HCT116 (cell line): ENCODE measurements at regions not wholly inside any gene's neighbourhood (a gene's known extent, or its start where the extent isn't known, plus 50 kb on each side); places are given as distances from the start of the nearest gene placed in this dataset.

Experiments
- ATAC-seq: fragments of 200-7000 bp; cut with Tn5 transposase; 2 replicates; pipeline ENCODE4 v1.9.1; 2020; ENCODE audit warnings: mild to moderate bottlenecking, moderate library complexity
- BruUV-seq: library from RNA; stranded (reverse); fragments of 400-500 nt; replicated peaks from 2 replicates; lab custom pipeline; 2021; lab: Mats Ljungman, UMichigan
- CTCF ChIA-PET: fragments of 300-600 bp; sonication (Branson Sonifier 250); formaldehyde crosslinking; loops from one replicate; lab custom pipeline; 2021; ENCODE audit warnings: antibody characterized with exemption; lab: Charles Lee
- POLR2A ChIA-PET: fragments of 300-600, 350-600 bp; sonication (Branson Sonifier 250); formaldehyde crosslinking; loops from one replicate; lab custom pipeline; 2021; ENCODE audit warnings: antibody characterized with exemption; lab: Charles Lee
- RAD21 ChIA-PET, 2 experiments: fragments of 300-600 bp; sonication (Branson Sonifier 250); formaldehyde crosslinking; loops; one replicate each; lab custom pipeline; 2023; ENCODE audit warnings: low total read pairs in 2 of 2; ENCODE audit not compliant: uncharacterized antibody in 2 of 2, unreplicated experiment in 2 of 2, low non-redundant PET in 1 of 2; lab: Charles Lee
- DNase-seq: peaks from one replicate; pipeline ENCODE4 v3.0.0-alpha.2; 2010; ENCODE audit warnings: low read depth, low spot score
- H2AFZ ChIP-seq: fragments of 200-600 bp; shearing (Covaris generic), sonication (generic); 2 replicates; pipeline ENCODE4 v1.6.1; 2017; ENCODE audit warnings: low read depth, mixed run types, mixed read lengths, antibody characterized with exemption, low read length; ENCODE audit not compliant: poor library complexity, severe bottlenecking
- H3K27ac ChIP-seq: 2 replicates; pipeline ENCODE4 v1.5.1; 2012; ENCODE audit warnings: low read depth, low read length
- H3K27me3 ChIP-seq: fragments of 200-600 bp; sonication (generic); 2 replicates; pipeline ENCODE4 v1.6.1; 2016; ENCODE audit warnings: mixed run types, low read length, mixed read lengths; ENCODE audit not compliant: insufficient read depth
- H3K36me3 ChIP-seq, 2 experiments: fragments of 200-500 bp in 1 of 2; fragments of 200-600 bp in 1 of 2; sonication (Bioruptor generic) in 1 of 2; sonication (generic) in 1 of 2; 2 replicates each; pipeline versions ENCODE4 v1.5.1 to v1.6.1; 2014 to 2016; ENCODE audit warnings: low read length in 2 of 2, inconsistent platforms in 1 of 2, mixed read lengths in 1 of 2, mixed run types in 1 of 2; ENCODE audit not compliant: insufficient read depth in 2 of 2, control insufficient read depth in 1 of 2
- H3K4me1 ChIP-seq, 2 experiments: fragments of 200-600 bp in 1 of 2; sonication (generic) in 1 of 2; 2 replicates each; pipeline versions ENCODE4 v1.5.1 to v1.6.1; 2012 to 2017; ENCODE audit warnings: low read length in 2 of 2, inconsistent platforms in 1 of 2, mild to moderate bottlenecking in 1 of 2, mixed read lengths in 1 of 2, mixed run types in 1 of 2, moderate library complexity in 1 of 2; ENCODE audit not compliant: insufficient read depth in 2 of 2, control insufficient read depth in 1 of 2
- H3K4me2 ChIP-seq: fragments of 200-600 bp; sonication (generic); 2 replicates; pipeline ENCODE4 v1.6.1; 2017; ENCODE audit warnings: mixed run types, low read length, mixed read lengths
- H3K4me3 ChIP-seq, 2 experiments: fragments of 200-600 bp in 1 of 2; sonication (generic) in 1 of 2; replicated peaks in 1 of 2; 2 replicates each; pipeline ENCODE4 v1.5.1; 2011 to 2016; ENCODE audit warnings: low read length in 2 of 2, control low read depth in 1 of 2, low read depth in 1 of 2, mild to moderate bottlenecking in 1 of 2, mixed read lengths in 1 of 2, mixed run types in 1 of 2
- H3K79me2 ChIP-seq: fragments of 200-600 bp; sonication (generic); 2 replicates; pipeline ENCODE4 v1.6.1; 2017; ENCODE audit warnings: mild to moderate bottlenecking, mixed run types, low read length, moderate library complexity, mixed read lengths; ENCODE audit not compliant: insufficient read depth
- H3K9ac ChIP-seq: fragments of 200-600 bp; sonication (generic); 2 replicates; pipeline ENCODE4 v1.6.1; 2016; ENCODE audit warnings: low read length, mixed read lengths
- H3K9me2 ChIP-seq: fragments of 200-600 bp; sonication (generic), shearing (Covaris generic); 2 replicates; pipeline ENCODE4 v1.6.1; 2017; ENCODE audit warnings: mixed run types, mild to moderate bottlenecking, moderate library complexity; ENCODE audit not compliant: insufficient read depth
- H3K9me3 ChIP-seq, 2 experiments: fragments of 200-500 bp in 1 of 2; fragments of 200-600 bp in 1 of 2; sonication (Bioruptor generic) in 1 of 2; sonication (generic) in 1 of 2; 2 replicates each; pipeline ENCODE4 v1.6.1; 2014 to 2017; ENCODE audit warnings: low read length in 2 of 2, mixed read lengths in 2 of 2, inconsistent platforms in 1 of 2, low read depth in 1 of 2, mild to moderate bottlenecking in 1 of 2, mixed run types in 1 of 2, moderate library complexity in 1 of 2; ENCODE audit not compliant: control insufficient read depth in 1 of 2, insufficient read depth in 1 of 2
- H4K20me1 ChIP-seq: fragments of 200-600 bp; sonication (generic), shearing (Covaris generic); 2 replicates; pipeline ENCODE4 v1.6.1; 2017; ENCODE audit warnings: mixed run types, mild to moderate bottlenecking, moderate library complexity; ENCODE audit not compliant: insufficient read depth
- ATF3 ChIP-seq: IDR thresholded peaks from 2 replicates; pipeline ENCODE4 v1.6.1; 2012
- CBX3 ChIP-seq: IDR thresholded peaks from 2 replicates; pipeline ENCODE4 v1.6.1; 2012; ENCODE audit warnings: low read depth
- CEBPB ChIP-seq: IDR thresholded peaks from 2 replicates; pipeline ENCODE4 v1.6.1; 2012; ENCODE audit warnings: low read depth
- CTCF ChIP-seq, 3 experiments: fragments of 200-600 bp in 1 of 3; sonication (generic) in 1 of 3; IDR thresholded peaks in 2 of 3; conservative IDR thresholded peaks in 1 of 3; 2 replicates each; pipeline ENCODE4 v1.5.1; 2012 to 2017; ENCODE audit warnings: low read depth in 2 of 3, low read length in 2 of 3, antibody characterized with exemption in 1 of 3, borderline replicate concordance in 1 of 3, control low read depth in 1 of 3, mild to moderate bottlenecking in 1 of 3, mixed read lengths in 1 of 3, mixed run types in 1 of 3, moderate library complexity in 1 of 3; ENCODE audit not compliant: insufficient read depth in 1 of 3
- EGR1 ChIP-seq: IDR thresholded peaks from 2 replicates; pipeline ENCODE4 v1.6.1; 2012; ENCODE audit warnings: low read depth
- ELF1 ChIP-seq: IDR thresholded peaks from 2 replicates; pipeline ENCODE4 v1.6.1; 2012; ENCODE audit warnings: low read depth, borderline replicate concordance
- EZH2 ChIP-seq: fragments of 200-600 bp; sonication (generic); IDR thresholded peaks from 2 replicates; pipeline ENCODE4 v1.6.1; 2017; ENCODE audit warnings: antibody characterized with exemption, mixed run types
- FOSL1 ChIP-seq: IDR thresholded peaks from 2 replicates; pipeline ENCODE4 v1.6.1; 2012; ENCODE audit warnings: low read depth
- JUND ChIP-seq: IDR thresholded peaks from 2 replicates; pipeline ENCODE4 v1.6.1; 2012
- MAX ChIP-seq: IDR thresholded peaks from 2 replicates; pipeline ENCODE4 v1.6.1; 2012
- POLR2A ChIP-seq: IDR thresholded peaks from 2 replicates; pipeline ENCODE4 v1.7.0; 2011; ENCODE audit warnings: borderline replicate concordance; ENCODE audit not compliant: insufficient read depth, insufficient read length; ENCODE audit errors: extremely low read depth
- POLR2AphosphoS5 ChIP-seq: IDR thresholded peaks from 2 replicates; pipeline ENCODE4 v1.6.1; 2011; ENCODE audit warnings: mild to moderate bottlenecking, low read depth, low read length, moderate library complexity
- SIN3A ChIP-seq: IDR thresholded peaks from 2 replicates; pipeline ENCODE4 v1.6.1; 2012; ENCODE audit warnings: low read depth
- TCF7L2 ChIP-seq: IDR thresholded peaks from 2 replicates; pipeline ENCODE4 v1.7.0; 2011; ENCODE audit warnings: borderline replicate concordance, inconsistent platforms; ENCODE audit not compliant: insufficient read depth, insufficient read length; ENCODE audit errors: extremely low read depth
- YY1 ChIP-seq: IDR thresholded peaks from 2 replicates; pipeline ENCODE4 v1.6.1; 2011; ENCODE audit warnings: low read length, low read depth, moderate library complexity, mild to moderate bottlenecking; ENCODE audit not compliant: insufficient replicate concordance; ENCODE audit errors: extremely low read depth
- ZNF274 ChIP-seq: fragments of 200-500 bp; sonication (Bioruptor generic); IDR thresholded peaks from 2 replicates; pipeline ENCODE4 v1.6.1; 2014; ENCODE audit warnings: mild to moderate bottlenecking, low read depth, low read length, inconsistent platforms
- intact Hi-C: fragments of 100-400 bp; cut with micrococcal nuclease; formaldehyde crosslinking; loops from 2 replicates; pipeline ENCODE4 v1.10.0; 2022
- TF ChIP-seq, protein P1 (sequence below): IDR thresholded peaks from 2 replicates; pipeline ENCODE4 v1.6.1; 2011; ENCODE audit warnings: mild to moderate bottlenecking, low read length, moderate library complexity; ENCODE audit not compliant: insufficient replicate concordance; ENCODE audit errors: extremely low read depth

GRCh38 chr11:109667719-109668118 is 245.7 kb downstream of the C11orf87 start:
- Histone ChIP-seq H3K79me2 (no peaks in the 10 kb centered on the region), H3K27ac (no peak overlapping the region), H3K9me3 (no peaks in the 10 kb centered on the region), H3K9ac (no peak overlapping the region), H3K4me3 (no peak overlapping the region), H3K36me3 (no peaks in the 10 kb centered on the region), H2AFZ (no peak overlapping the region), H3K9me2 (no peaks in the 10 kb centered on the region), H4K20me1 (no peaks in the 10 kb centered on the region), H3K4me2 (no peak overlapping the region), H3K27me3 (no peaks in the 10 kb centered on the region), H3K4me1 (no peaks in the 10 kb centered on the region)
- ChIA-PET CTCF (no interaction called here), RAD21 (no interaction called here), POLR2A (no interaction called here)
- intact Hi-C loops: no loop called here
- no peak for ATAC-seq
- no TSS peak for BruUV-seq
- no peak for TF ChIP-seq CEBPB
- TF ChIP-seq, protein P1, sequence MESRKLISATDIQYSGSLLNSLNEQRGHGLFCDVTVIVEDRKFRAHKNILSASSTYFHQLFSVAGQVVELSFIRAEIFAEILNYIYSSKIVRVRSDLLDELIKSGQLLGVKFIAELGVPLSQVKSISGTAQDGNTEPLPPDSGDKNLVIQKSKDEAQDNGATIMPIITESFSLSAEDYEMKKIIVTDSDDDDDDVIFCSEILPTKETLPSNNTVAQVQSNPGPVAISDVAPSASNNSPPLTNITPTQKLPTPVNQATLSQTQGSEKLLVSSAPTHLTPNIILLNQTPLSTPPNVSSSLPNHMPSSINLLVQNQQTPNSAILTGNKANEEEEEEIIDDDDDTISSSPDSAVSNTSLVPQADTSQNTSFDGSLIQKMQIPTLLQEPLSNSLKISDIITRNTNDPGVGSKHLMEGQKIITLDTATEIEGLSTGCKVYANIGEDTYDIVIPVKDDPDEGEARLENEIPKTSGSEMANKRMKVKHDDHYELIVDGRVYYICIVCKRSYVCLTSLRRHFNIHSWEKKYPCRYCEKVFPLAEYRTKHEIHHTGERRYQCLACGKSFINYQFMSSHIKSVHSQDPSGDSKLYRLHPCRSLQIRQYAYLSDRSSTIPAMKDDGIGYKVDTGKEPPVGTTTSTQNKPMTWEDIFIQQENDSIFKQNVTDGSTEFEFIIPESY: no peak
- TF ChIP-seq YY1: no peak
- no peak for TF ChIP-seq ELF1
- no peak for TF ChIP-seq CBX3
- TF ChIP-seq CTCF (IDR thresholded peaks at IDR 0.05 in 2 of 3, conservative IDR thresholded peaks at IDR 0.05 in 1 of 3; ENCODE audit: borderline replicate concordance in 1 of 3, insufficient read depth in 1 of 3, low read depth in 2 of 3, low read length in 2 of 3): no peak
- TF ChIP-seq MAX: no peak
- no peak for TF ChIP-seq JUND
- no peak for TF ChIP-seq EZH2
- TF ChIP-seq FOSL1: no peak
- no peak for TF ChIP-seq EGR1
- no peak for TF ChIP-seq POLR2AphosphoS5
- no peak for TF ChIP-seq TCF7L2
- no peak for TF ChIP-seq POLR2A
- no peak for TF ChIP-seq ATF3
- no peak for TF ChIP-seq ZNF274
- no peak for TF ChIP-seq SIN3A
- no peak for DNase-seq
